Chondrocyte (in vitro differentiated cells): ENCODE measurements at regions not wholly inside any gene's neighbourhood (a gene's known extent, or its start where the extent isn't known, plus 50 kb on each side); places are given as distances from the start of the nearest gene placed in this dataset.

Source experiments
- DNase-seq: peaks from one replicate; pipeline ENCODE4 v3.0.0; 2021; ENCODE audit warnings: mixed read lengths, low spot score
- H3K27ac Mint-ChIP-seq: one replicate; pipeline ENCODE4 v1.8.0; 2021; ENCODE audit warnings: mild to moderate bottlenecking, moderate library complexity, mixed read lengths; ENCODE audit not compliant: unreplicated experiment
- H3K27me3 Mint-ChIP-seq: 2 replicates; pipeline ENCODE4 v1.8.0; 2021; ENCODE audit warnings: low read depth, mixed read lengths
- H3K36me3 Mint-ChIP-seq: 2 replicates; pipeline ENCODE4 v1.8.0; 2021; ENCODE audit warnings: low read depth, mixed read lengths
- H3K4me1 Mint-ChIP-seq: 2 replicates; pipeline ENCODE4 v1.8.0; 2021; ENCODE audit warnings: low read depth, mild to moderate bottlenecking, mixed read lengths
- H3K4me3 Mint-ChIP-seq: one replicate; pipeline ENCODE4 v1.8.0; 2021; ENCODE audit warnings: mild to moderate bottlenecking, moderate library complexity, mixed read lengths; ENCODE audit not compliant: unreplicated experiment
- H3K9me3 Mint-ChIP-seq: 2 replicates; pipeline ENCODE4 v1.8.0; 2021; ENCODE audit warnings: low read depth, mixed read lengths
- CTCF ChIP-seq: fragments of 200-600 bp; sonication (generic); IDR thresholded peaks from 2 replicates; pipeline ENCODE4 v1.5.0; 2021; ENCODE audit warnings: antibody characterized with exemption, mild to moderate bottlenecking, moderate library complexity

DNA sequence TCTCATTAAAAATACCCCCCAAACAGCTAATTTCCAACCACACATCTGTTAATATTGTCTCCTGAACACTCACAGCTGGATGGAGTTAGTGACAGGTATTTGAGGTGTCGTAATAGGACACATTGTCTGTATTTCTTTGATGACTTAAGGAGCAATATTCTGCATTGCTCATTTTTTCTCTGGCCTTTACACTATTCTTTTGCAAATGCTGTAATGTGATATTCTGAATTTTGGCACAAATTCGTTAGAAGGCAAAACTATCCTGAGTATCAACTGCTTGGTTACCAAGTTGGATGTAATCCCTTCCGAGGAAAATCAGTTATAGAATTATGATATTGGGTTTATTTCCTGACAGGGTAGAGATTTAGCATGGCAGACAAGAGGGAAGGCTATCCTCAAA, 1030.2 kb downstream of the MCTP2 start:
- peak overlapping the region; percentile 75 for H3K27ac Mint-ChIP-seq

DNA sequence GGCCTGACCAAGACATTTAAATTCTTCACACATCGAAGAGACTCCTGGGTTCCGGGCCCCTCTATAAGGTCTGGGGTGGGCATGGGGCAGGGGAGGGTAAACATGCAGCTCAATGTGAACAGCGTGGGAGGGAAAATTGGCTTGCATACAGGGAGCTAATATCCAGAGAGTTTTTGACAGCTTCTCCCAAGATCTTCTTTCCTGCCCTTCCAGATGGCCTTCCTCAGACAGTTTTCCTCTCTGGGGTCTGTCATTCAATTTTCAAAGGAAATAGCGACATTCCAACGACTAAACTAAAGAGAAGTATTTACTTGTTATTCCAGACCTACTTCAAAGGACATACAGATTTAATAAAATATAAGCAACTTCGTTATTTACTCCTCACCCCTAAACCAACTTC, 1030.6 kb downstream of the MCTP2 start:
- H3K27me3 Mint-ChIP-seq: no peaks in the 10 kb centered on the region
- no peaks in the 10 kb centered on the region for H3K36me3 Mint-ChIP-seq
- no peak for TF ChIP-seq CTCF
- H3K4me1 Mint-ChIP-seq: peaks cover 83% of the 10 kb centered on the region
- H3K9me3 Mint-ChIP-seq: no peaks in the 10 kb centered on the region
- no peak overlapping the region for H3K4me3 Mint-ChIP-seq
- DNase-seq: no peak
- H3K27ac Mint-ChIP-seq: peak overlapping the region; percentile 75

More for the DNA sequence above, 1030.2 kb downstream of the MCTP2 start:
- TF ChIP-seq CTCF: no peak
- Mint-ChIP-seq H3K4me3 (no peak overlapping the region), H3K36me3 (no peaks in the 10 kb centered on the region), H3K27me3 (no peaks in the 10 kb centered on the region), H3K4me1 (peaks cover 79% of the 10 kb centered on the region), H3K9me3 (no peaks in the 10 kb centered on the region)
- no peak for DNase-seq

GRCh38 chr15:95262866-95263564, 1031.7 kb downstream of the MCTP2 start:
- no peak for DNase-seq
- H3K27ac Mint-ChIP-seq: peak overlapping the region; percentile 75

GRCh38 chr15:95263751-95264150, 1032.4 kb downstream of the MCTP2 start:
- Mint-ChIP-seq H3K4me1 (peaks cover 96% of the 10 kb centered on the region), H3K27ac (peak overlapping the region; percentile 8), H3K36me3 (no peaks in the 10 kb centered on the region), H3K4me3 (no peak overlapping the region), H3K9me3 (no peaks in the 10 kb centered on the region), H3K27me3 (no peaks in the 10 kb centered on the region)
- no peak for DNase-seq
- no peak for TF ChIP-seq CTCF

More at GRCh38 chr15:95262866-95263564, 1031.7 kb downstream of the MCTP2 start:
- peak overlapping the region; percentile 6 for H3K4me3 Mint-ChIP-seq
- no peaks in the 10 kb centered on the region for H3K27me3 Mint-ChIP-seq
- no peak for TF ChIP-seq CTCF
- H3K4me1 Mint-ChIP-seq: peaks cover 94% of the 10 kb centered on the region
- H3K36me3 Mint-ChIP-seq: no peaks in the 10 kb centered on the region
- H3K9me3 Mint-ChIP-seq: no peaks in the 10 kb centered on the region

DNA sequence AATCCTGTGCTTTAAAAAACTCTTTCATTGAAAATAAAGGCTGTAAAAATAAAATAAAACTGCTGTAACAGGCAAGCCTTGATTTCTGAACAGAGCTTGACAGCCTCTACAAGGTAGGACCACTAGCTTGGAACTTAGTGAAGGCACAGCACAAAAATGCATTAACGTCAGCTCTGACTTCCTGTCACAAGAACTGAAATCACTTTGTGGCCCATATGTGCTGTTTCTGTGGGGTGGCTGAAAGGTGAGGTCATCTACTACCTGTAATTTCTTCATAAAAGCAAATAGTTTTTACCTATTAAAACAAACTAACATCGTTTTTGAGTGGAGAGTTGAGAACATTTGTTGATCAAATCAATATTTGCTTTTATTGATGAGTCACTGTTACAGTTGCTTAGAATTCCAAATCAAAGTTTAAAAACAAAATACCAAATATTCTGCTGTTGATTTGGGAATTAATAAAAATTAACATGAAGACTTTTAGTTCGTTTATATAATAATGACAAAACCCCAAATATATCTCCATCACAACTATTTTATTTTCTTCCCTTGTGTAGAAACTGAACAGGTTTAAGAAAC, 1034.1 kb downstream of the MCTP2 start:
- H3K9me3 Mint-ChIP-seq: no peaks in the 10 kb centered on the region
- peak overlapping the region; percentile 57 for H3K27ac Mint-ChIP-seq
- peaks cover 97% of the 10 kb centered on the region for H3K4me1 Mint-ChIP-seq
- no peak for TF ChIP-seq CTCF
- H3K27me3 Mint-ChIP-seq: no peaks in the 10 kb centered on the region
- H3K36me3 Mint-ChIP-seq: no peaks in the 10 kb centered on the region
- H3K4me3 Mint-ChIP-seq: no peak overlapping the region
- no peak for DNase-seq
